Cardiac fibroblast (primary cell): ENCODE measurements at regions not wholly inside any gene's neighbourhood (a gene's known extent, or its start where the extent isn't known, plus 50 kb on each side); places are given as distances from the start of the nearest gene placed in this dataset.

Experiments used
- DNase-seq, 2 donors: peaks; one replicate each; pipeline versions ENCODE4 v3.0.0 to v3.0.0-alpha.2; 2010; ENCODE audit warnings: low read depth in 2 of 2
- H3K4me3 ChIP-seq, 2 donors: replicated peaks in 1 of 2; 1 replicate in 1 of 2; 2 replicates in 1 of 2; pipeline ENCODE4 v1.5.1; 2011; ENCODE audit warnings: low read depth in 2 of 2, low read length in 2 of 2, mild to moderate bottlenecking in 2 of 2, moderate library complexity in 1 of 2
- CTCF ChIP-seq: IDR thresholded peaks from one replicate; pipeline ENCODE4 v1.5.1; 2011; ENCODE audit warnings: low read depth, mild to moderate bottlenecking, low read length, inconsistent platforms

- no peak for DNase-seq
- no peak for TF ChIP-seq CTCF
- H3K4me3 ChIP-seq = no peak overlapping the region
Measured at GRCh38 chr18:27685091-27685490, 491.8 kb downstream of the CDH2 start.

GRCh38 chr18:27674411-27674810 is 489.3 kb upstream of the CHST9 start:
- no peak overlapping the region for H3K4me3 ChIP-seq
- DNase-seq = no peak
- TF ChIP-seq CTCF = no peak

GRCh38 chr18:27673861-27674260 is 488.8 kb upstream of the CHST9 start:
- no peak for DNase-seq
- H3K4me3 ChIP-seq = no peak overlapping the region
- no peak for TF ChIP-seq CTCF

- TF ChIP-seq CTCF = no peak
- H3K4me3 ChIP-seq = no peak overlapping the region
- DNase-seq = no peak
Measured at GRCh38 chr18:27668158-27668557, 483.1 kb upstream of the CHST9 start.

- no peak overlapping the region for H3K4me3 ChIP-seq
- TF ChIP-seq CTCF = no peak
- no peak for DNase-seq
Measured at GRCh38 chr18:27667064-27667463, 482.0 kb upstream of the CHST9 start.

GRCh38 chr18:27666016-27666415 is 480.9 kb upstream of the CHST9 start:
- H3K4me3 ChIP-seq = no peak overlapping the region
- no peak for DNase-seq
- no peak for TF ChIP-seq CTCF

- H3K4me3 ChIP-seq = no peak overlapping the region
- no peak for TF ChIP-seq CTCF
- DNase-seq = no peak
Measured at GRCh38 chr18:27665264-27665799, 480.2 kb upstream of the CHST9 start.
